NT2/D1 (cell line): ENCODE measurements at regions not wholly inside any gene's neighbourhood (a gene's known extent, or its start where the extent isn't known, plus 50 kb on each side); places are given as distances from the start of the nearest gene placed in this dataset.
"Not testable (repeated sequence)": the region's sequence is repeated elsewhere in the genome, so short reads cannot be mapped to it uniquely, and the experiment has no call there.

Experiments
- YY1 ChIP-seq: IDR thresholded peaks from 2 replicates; pipeline ENCODE4 v1.6.1; 2011; ENCODE audit not compliant: insufficient read length, insufficient read depth
- ZNF274 ChIP-seq: IDR thresholded peaks from 2 replicates; pipeline ENCODE4 v1.6.1; 2011; ENCODE audit warnings: mild to moderate bottlenecking, low read depth, low read length

DNA sequence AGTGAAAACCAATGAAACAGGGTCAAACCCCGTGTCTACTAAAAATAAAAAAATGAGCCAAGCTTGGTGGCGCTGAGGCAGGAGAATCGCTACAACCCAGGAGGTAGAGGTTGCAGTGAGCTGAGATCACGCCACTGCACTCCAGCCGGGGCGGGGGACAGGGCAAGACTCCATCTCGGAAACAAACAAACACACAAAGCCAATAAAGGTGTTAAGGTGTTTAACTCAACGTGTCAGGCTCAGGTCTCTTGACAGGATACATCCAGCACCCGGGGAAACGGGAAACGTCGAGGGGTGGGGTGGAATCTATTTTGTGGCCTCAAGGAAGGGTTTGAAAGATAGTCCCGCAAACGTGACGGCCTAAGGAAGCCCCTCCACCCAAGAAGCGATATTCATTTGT is 760.8 kb upstream of the DEFB115 start:
- TF ChIP-seq ZNF274, YY1: not testable (repeated sequence)
